ENCODE measurements at regions not wholly inside any gene's neighbourhood (a gene's known extent, or its start where the extent isn't known, plus 50 kb on each side); places are given as distances from the start of the nearest gene placed in this dataset.

- TF ChIP-seq CREB1 (IDR thresholded peaks at IDR 0.05; ENCODE audit: low read depth): no peak
- TF ChIP-seq USF1 (IDR thresholded peaks at IDR 0.05): no peak
- TF ChIP-seq TAF1 (IDR thresholded peaks at IDR 0.05; ENCODE audit: low read depth): no peak
- no peak for TF ChIP-seq MAX (IDR thresholded peaks at IDR 0.05)
- TF ChIP-seq REST (IDR thresholded peaks at IDR 0.05; ENCODE audit: low read depth): no peak
- TF ChIP-seq EGR1 (IDR thresholded peaks at IDR 0.05): no peak
- no peak for TF ChIP-seq YY1 (IDR thresholded peaks at IDR 0.05; ENCODE audit: low read depth)
These were observed 192.3 kb upstream of the P2RY1 start for GRCh38 chr3:152642658-152643057.

GRCh38 chr3:152644478-152644877, 190.5 kb upstream of the P2RY1 start:
- TF ChIP-seq EGR1 (IDR thresholded peaks at IDR 0.05) (no peak), FOXM1 (IDR thresholded peaks at IDR 0.05; ENCODE audit: borderline replicate concordance, low read depth) (no peak), YY1 (IDR thresholded peaks at IDR 0.05; ENCODE audit: low read depth) (no peak), EP300 (IDR thresholded peaks at IDR 0.05; ENCODE audit: borderline replicate concordance) (no peak), NFIC (IDR thresholded peaks at IDR 0.05) (no peak), REST (IDR thresholded peaks at IDR 0.05; ENCODE audit: low read depth) (no peak), TCF12 (IDR thresholded peaks at IDR 0.05; ENCODE audit: low read depth) (no peak), MAX (IDR thresholded peaks at IDR 0.05) (no peak)

GRCh38 chr3:152646004-152646403, 188.9 kb upstream of the P2RY1 start:
- TF ChIP-seq CREB1 (IDR thresholded peaks at IDR 0.05; ENCODE audit: low read depth) (no peak), MAX (IDR thresholded peaks at IDR 0.05) (no peak), TAF1 (IDR thresholded peaks at IDR 0.05; ENCODE audit: low read depth) (no peak), USF1 (IDR thresholded peaks at IDR 0.05) (no peak), NFIC (IDR thresholded peaks at IDR 0.05) (no peak), TEAD4 (IDR thresholded peaks at IDR 0.05) (no peak), RAD21 (IDR thresholded peaks at IDR 0.05; ENCODE audit: low read depth) (no peak), ZBTB7A (IDR thresholded peaks at IDR 0.05; ENCODE audit: low read depth) (no peak), EP300 (IDR thresholded peaks at IDR 0.05; ENCODE audit: borderline replicate concordance) (no peak), FOXM1 (IDR thresholded peaks at IDR 0.05; ENCODE audit: borderline replicate concordance, low read depth) (no peak), REST (IDR thresholded peaks at IDR 0.05; ENCODE audit: low read depth) (no peak), YY1 (IDR thresholded peaks at IDR 0.05; ENCODE audit: low read depth) (no peak), EGR1 (IDR thresholded peaks at IDR 0.05) (no peak), CEBPB (IDR thresholded peaks at IDR 0.05) (no peak), TCF12 (IDR thresholded peaks at IDR 0.05; ENCODE audit: low read depth) (no peak)

- no peak for TF ChIP-seq TCF12 (IDR thresholded peaks at IDR 0.05; ENCODE audit: low read depth)
- TF ChIP-seq MAX (IDR thresholded peaks at IDR 0.05): no peak
- no peak for TF ChIP-seq EP300 (IDR thresholded peaks at IDR 0.05; ENCODE audit: borderline replicate concordance)
- no peak for TF ChIP-seq REST (IDR thresholded peaks at IDR 0.05; ENCODE audit: low read depth)
These were observed 184.8 kb upstream of the P2RY1 start for GRCh38 chr3:152650177-152650576.
